Fibroblast of villous mesenchyme (primary cell): ENCODE measurements at regions not wholly inside any gene's neighbourhood (a gene's known extent, or its start where the extent isn't known, plus 50 kb on each side); places are given as distances from the start of the nearest gene placed in this dataset.

Experiments used
- DNase-seq: peaks from one replicate; pipeline ENCODE4 v3.0.0-alpha.2; 2010; ENCODE audit warnings: low read depth
- H3K4me3 ChIP-seq: 2 replicates; pipeline ENCODE4 v1.5.1; 2011; ENCODE audit warnings: low read depth, mild to moderate bottlenecking, low read length
- TF ChIP-seq, protein P1 (sequence below): IDR thresholded peaks from 2 replicates; pipeline ENCODE4 v1.5.1; 2012; ENCODE audit warnings: low read depth, mild to moderate bottlenecking, low read length; ENCODE audit not compliant: insufficient read depth

DNA sequence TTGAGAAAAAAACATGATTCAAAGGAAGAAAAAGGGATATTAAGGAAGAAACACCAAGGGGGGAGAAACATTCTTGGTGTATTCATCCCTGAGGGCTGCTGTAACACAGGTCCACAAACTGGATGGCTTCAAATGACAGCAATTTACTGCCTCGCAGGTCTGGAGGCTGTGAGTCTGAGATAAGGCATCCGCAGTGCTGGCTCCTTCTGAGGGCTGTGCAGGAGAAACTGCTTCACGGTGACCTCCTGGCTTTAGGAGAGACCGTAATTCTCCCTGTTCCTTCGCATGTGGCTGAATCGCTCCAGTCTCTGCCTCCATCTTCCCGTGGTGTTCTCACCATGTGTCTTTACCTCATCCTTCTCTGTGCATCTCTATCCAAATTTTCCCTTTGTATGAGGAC, 490.7 kb downstream of the EIPR1 start:
- no peak overlapping the region for H3K4me3 ChIP-seq
- no peak for DNase-seq
- TF ChIP-seq, protein P1, sequence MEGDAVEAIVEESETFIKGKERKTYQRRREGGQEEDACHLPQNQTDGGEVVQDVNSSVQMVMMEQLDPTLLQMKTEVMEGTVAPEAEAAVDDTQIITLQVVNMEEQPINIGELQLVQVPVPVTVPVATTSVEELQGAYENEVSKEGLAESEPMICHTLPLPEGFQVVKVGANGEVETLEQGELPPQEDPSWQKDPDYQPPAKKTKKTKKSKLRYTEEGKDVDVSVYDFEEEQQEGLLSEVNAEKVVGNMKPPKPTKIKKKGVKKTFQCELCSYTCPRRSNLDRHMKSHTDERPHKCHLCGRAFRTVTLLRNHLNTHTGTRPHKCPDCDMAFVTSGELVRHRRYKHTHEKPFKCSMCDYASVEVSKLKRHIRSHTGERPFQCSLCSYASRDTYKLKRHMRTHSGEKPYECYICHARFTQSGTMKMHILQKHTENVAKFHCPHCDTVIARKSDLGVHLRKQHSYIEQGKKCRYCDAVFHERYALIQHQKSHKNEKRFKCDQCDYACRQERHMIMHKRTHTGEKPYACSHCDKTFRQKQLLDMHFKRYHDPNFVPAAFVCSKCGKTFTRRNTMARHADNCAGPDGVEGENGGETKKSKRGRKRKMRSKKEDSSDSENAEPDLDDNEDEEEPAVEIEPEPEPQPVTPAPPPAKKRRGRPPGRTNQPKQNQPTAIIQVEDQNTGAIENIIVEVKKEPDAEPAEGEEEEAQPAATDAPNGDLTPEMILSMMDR, result no peak

DNA sequence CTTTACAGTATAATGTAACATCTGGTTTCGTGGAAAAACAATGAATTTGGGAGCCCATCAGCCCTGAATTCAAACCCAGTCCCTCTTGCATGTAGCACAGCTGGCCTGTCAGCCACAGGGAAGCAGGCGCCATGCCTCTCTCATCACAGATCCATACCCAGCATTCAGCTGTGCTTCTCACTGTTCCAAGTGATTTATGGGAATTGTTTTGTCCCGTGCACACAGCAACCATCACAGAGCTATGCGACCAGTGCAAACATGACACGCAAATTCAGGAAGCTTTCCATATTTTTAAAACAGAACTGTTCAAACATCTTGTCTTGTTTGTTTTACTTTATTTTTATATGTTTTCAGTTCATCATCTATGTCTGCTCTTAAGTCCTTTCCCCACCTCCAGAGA, 496.1 kb downstream of the EIPR1 start:
- no peak for DNase-seq
- TF ChIP-seq, protein P1, result no peak
- no peak overlapping the region for H3K4me3 ChIP-seq

DNA sequence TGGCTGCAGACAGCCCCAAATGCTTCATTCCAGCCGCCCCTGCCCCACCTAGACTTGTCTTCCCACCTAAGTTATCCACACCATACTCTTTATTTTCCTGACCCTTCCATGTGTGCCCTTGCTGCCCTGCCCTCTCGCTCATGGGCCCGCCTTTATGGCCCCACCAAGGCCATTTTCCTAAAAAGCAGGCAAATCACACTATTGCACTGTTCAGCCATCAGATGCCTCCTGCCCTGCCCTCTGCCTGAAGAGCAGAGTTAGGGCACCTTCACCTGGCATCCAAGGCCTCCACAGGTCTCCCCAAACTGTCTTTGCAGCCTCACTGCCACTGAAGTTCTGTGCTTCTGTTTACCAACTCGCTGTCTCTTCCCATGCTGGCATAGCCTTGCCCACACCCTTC, 496.7 kb downstream of the EIPR1 start:
- no peak overlapping the region for H3K4me3 ChIP-seq
- TF ChIP-seq, protein P1, result no peak

DNA sequence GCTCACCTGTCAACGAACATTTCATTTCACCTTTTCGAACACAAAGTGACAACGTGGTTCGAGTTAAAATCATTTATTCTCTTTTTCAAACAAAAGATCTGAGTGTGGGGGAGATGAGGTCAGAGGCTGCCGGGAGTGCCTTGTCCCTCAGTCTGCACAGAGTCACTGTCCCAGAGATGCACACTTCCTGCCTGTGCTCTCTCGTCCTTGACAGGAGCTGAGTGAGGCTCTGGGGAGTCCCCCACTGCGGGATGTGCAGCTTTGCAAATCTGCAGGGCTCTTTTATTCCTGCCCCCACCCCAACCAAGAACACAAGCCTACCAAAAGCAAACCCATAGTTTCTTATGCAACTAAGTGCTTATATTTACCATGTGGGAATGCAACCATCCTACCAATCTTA, 497.8 kb downstream of the EIPR1 start:
- DNase-seq, result no peak
- TF ChIP-seq, protein P1, result no peak
- H3K4me3 ChIP-seq, result no peak overlapping the region

More for the DNA sequence above, 496.7 kb downstream of the EIPR1 start:
- DNase-seq, result no peak

DNA sequence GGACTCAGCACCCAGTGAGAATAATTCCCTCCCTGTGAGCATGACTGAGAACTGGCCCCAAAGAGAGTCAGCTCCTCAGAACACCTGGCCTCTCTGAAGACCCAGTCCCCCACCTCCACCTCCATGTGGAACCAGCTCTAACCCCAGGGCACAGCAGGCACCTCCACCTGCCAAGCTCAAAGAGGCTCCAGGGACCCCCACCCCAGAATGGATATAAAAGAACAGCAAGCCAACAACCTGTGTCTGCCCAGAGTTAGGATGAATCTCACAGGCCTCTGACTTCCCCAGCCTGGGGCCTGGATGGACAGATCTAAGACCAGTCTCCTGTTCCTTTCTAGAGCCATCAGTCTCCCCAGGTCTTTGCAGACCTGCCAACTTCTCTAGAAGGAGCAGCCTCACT, 498.5 kb downstream of the EIPR1 start:
- H3K4me3 ChIP-seq, result no peak overlapping the region
- TF ChIP-seq, protein P1, result no peak
- DNase-seq, result no peak

DNA sequence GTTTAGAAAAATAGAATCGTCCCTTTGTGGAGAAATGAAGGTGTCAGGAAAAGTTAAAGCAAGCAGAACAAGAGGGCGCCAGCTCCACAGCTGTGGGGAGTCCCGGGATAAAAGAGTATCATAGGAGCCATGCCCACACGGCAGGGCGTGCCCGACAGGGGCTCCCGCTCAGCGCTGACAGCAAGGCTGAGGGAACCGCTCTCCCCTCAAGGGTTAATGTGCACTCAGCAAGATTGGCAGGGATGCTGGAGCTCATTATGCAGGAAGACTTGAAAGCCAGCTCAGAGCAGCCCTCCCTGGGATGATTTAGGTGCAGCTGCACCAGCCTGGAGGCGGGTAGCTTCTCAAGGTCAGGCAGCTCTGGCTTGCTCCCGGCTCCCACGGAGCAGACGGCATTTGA, 500.2 kb downstream of the EIPR1 start:
- H3K4me3 ChIP-seq, result no peak overlapping the region
- TF ChIP-seq, protein P1, result no peak
- DNase-seq, result no peak
